Hematopoietic multipotent progenitor cell (in vitro differentiated cells): ENCODE measurements at regions not wholly inside any gene's neighbourhood (a gene's known extent, or its start where the extent isn't known, plus 50 kb on each side); places are given as distances from the start of the nearest gene placed in this dataset.

ENCODE experiments used
- DNase-seq, 3 donors: peaks; one replicate each; pipeline ENCODE4 v3.0.0-alpha.2; 2011 to 2015; ENCODE audit warnings: low read depth in 2 of 3, low spot score in 2 of 3

GRCh38 chr1:25083481-25084345 is 148.6 kb downstream of the SYF2 start:
- no peak for DNase-seq

GRCh38 chr1:25082995-25083394 is 149.3 kb downstream of the SYF2 start:
- no peak for DNase-seq

- DNase-seq: no peak
These were observed 149.9 kb downstream of the SYF2 start for GRCh38 chr1:25082216-25082899.

GRCh38 chr1:25081496-25081895 is 150.8 kb downstream of the SYF2 start:
- DNase-seq: no peak

GRCh38 chr1:25080294-25081209 is 150.5 kb upstream of the RUNX3 start:
- DNase-seq: no peak

GRCh38 chr1:25079048-25079447 is 149.0 kb upstream of the RUNX3 start:
- DNase-seq: no peak

GRCh38 chr1:25074351-25075227 is 144.5 kb upstream of the RUNX3 start:
- no peak for DNase-seq

GRCh38 chr1:25073640-25074270 is 143.7 kb upstream of the RUNX3 start:
- no peak for DNase-seq

- DNase-seq: no peak
These were observed 142.4 kb upstream of the RUNX3 start for GRCh38 chr1:25072461-25072860.

- no peak for DNase-seq
These were observed 138.8 kb upstream of the RUNX3 start for GRCh38 chr1:25068829-25069228.

GRCh38 chr1:25068316-25068715 is 138.2 kb upstream of the RUNX3 start:
- no peak for DNase-seq

- DNase-seq: no peak
These were observed 137.6 kb upstream of the RUNX3 start for GRCh38 chr1:25067518-25068251.

- DNase-seq: no peak
These were observed 136.8 kb upstream of the RUNX3 start for GRCh38 chr1:25066731-25067517.

GRCh38 chr1:25066256-25066655 is 136.2 kb upstream of the RUNX3 start:
- no peak for DNase-seq

- DNase-seq: no peak
These were observed 135.7 kb upstream of the RUNX3 start for GRCh38 chr1:25065795-25066238.

- no peak for DNase-seq
These were observed 135.2 kb upstream of the RUNX3 start for GRCh38 chr1:25065321-25065721.

GRCh38 chr1:25064465-25065240 is 134.6 kb upstream of the RUNX3 start:
- no peak for DNase-seq
